Pancreas (tissue), 10 donors: ENCODE measurements at regions not wholly inside any gene's neighbourhood (a gene's known extent, or its start where the extent isn't known, plus 50 kb on each side); places are given as distances from the start of the nearest gene placed in this dataset.

Experiments
- ATAC-seq, 4 donors: fragments of 200-7000 bp; cut with Tn5 transposase; one replicate each; pipeline versions ENCODE4 v1.8.0 to v1.9.1; 2020; ENCODE audit warnings: mild to moderate bottlenecking in 4 of 4, moderate library complexity in 4 of 4
- DNase-seq, 6 donors: peaks; one replicate each; pipeline ENCODE4 v3.0.0-alpha.2; 2020
- FAIRE-seq: peaks from 2 replicates; lab custom pipeline; 2012; peaks lifted over from hg19 to GRCh38; lab: Jason Lieb, UNC
- H3K27ac ChIP-seq, 4 donors: fragments of 200-600 bp; sonication (generic); 1 replicate in 3 of 4; 2 replicates in 1 of 4; pipeline versions ENCODE4 v1.5.0 to v1.8.0; 2020
- H3K27me3 ChIP-seq, 4 donors: fragments of 200-600 bp; one replicate each; pipeline ENCODE4 v1.8.0; 2021
- H3K36me3 ChIP-seq, 3 donors: fragments of 200-600 bp; sonication (generic) in 1 of 3; one replicate each; pipeline versions ENCODE4 v1.5.0 to v1.8.0; 2020 to 2021
- H3K4me1 ChIP-seq, 3 donors: fragments of 200-600 bp; one replicate each; pipeline ENCODE4 v1.8.0; 2021
- H3K4me3 ChIP-seq, 4 donors: fragments of 200-600 bp; sonication (generic) in 2 of 4; one replicate each; pipeline versions ENCODE4 v1.5.0 to v1.8.0; 2020 to 2021
- H3K9me3 ChIP-seq, 4 donors: fragments of 200-600 bp; one replicate each; pipeline ENCODE4 v1.8.0; 2021
- WGBS, 2 donors: extraction: QIAGEN DNeasy Blood & Tissue Kit; methylation state at CpG; one replicate each; pipeline ENCODE4 v1.1.7; 2013; 5-methylcytosine and 5-hydroxymethylcytosine counted together
- intact Hi-C, 3 donors: fragments of 100-400 bp; cut with DNase I; formaldehyde crosslinking; loops; one replicate each; pipeline versions ENCODE4 v1.11.1 to v1.14.2; 2022
- TF ChIP-seq, protein P1 (sequence below), 4 donors: fragments of 200-600 bp; sonication (generic) in 3 of 4; IDR thresholded peaks; one replicate each; pipeline versions ENCODE4 v1.5.0 to v1.8.0; 2021; ENCODE audit warnings: antibody characterized with exemption in 4 of 4
- donor health status: healthy with polysubstance abuse.
- donor health status: DM: no; HTN: no; CAD: no; lungs with moderate emphysema.
- donor health status: DM: no; HTN: no; CAD: no.
- donor health status: control.
- donor health status: control.
- donor health status: Bipolar disorder and iron deficiency.
- donor health status: DM: yes; HTN: yes; CAD: no.
- donor health status: DM: no; HTN: no; CAD: no.
- donor health status: DM: no; HTN: no; CAD: no.
- donor health status: DM: yes; HTN: yes; CAD: no.

DNA sequence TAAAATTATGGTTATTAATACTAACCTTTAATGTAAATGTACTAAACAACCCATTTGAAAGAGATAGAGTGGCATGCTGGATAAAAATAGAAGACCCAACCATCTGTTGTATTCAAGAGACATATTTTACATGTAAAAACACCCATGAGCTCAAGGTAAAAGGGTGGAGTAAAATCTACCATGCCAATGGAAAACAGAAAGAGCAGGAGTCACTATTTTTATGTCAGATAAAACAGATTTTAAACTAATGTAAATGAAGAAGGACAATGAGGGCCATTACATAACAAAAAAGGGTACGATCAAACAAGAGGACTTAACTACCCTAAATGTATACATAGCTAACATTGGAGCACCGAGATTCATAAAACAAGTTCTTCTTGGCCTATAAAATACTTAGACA, 66.3 kb downstream of the ITM2A start:
- Histone ChIP-seq H3K36me3 (no peaks in the 10 kb centered on the region), H3K27ac (no peak overlapping the region), H3K9me3 (no peaks in the 10 kb centered on the region), H3K27me3 (no peaks in the 10 kb centered on the region), H3K4me1 (no peaks in the 10 kb centered on the region), H3K4me3 (no peak overlapping the region)
- FAIRE-seq, result no peak
- DNase-seq, result no peak
- TF ChIP-seq, protein P1, sequence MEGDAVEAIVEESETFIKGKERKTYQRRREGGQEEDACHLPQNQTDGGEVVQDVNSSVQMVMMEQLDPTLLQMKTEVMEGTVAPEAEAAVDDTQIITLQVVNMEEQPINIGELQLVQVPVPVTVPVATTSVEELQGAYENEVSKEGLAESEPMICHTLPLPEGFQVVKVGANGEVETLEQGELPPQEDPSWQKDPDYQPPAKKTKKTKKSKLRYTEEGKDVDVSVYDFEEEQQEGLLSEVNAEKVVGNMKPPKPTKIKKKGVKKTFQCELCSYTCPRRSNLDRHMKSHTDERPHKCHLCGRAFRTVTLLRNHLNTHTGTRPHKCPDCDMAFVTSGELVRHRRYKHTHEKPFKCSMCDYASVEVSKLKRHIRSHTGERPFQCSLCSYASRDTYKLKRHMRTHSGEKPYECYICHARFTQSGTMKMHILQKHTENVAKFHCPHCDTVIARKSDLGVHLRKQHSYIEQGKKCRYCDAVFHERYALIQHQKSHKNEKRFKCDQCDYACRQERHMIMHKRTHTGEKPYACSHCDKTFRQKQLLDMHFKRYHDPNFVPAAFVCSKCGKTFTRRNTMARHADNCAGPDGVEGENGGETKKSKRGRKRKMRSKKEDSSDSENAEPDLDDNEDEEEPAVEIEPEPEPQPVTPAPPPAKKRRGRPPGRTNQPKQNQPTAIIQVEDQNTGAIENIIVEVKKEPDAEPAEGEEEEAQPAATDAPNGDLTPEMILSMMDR (IDR thresholded peaks at IDR 0.05), result no peak
- WGBS, 2 donors, result 46 to 49% methylated on average over 2 of the region's 2 CpGs
- ATAC-seq, result no peak
- intact Hi-C loops, result no loop called here

DNA sequence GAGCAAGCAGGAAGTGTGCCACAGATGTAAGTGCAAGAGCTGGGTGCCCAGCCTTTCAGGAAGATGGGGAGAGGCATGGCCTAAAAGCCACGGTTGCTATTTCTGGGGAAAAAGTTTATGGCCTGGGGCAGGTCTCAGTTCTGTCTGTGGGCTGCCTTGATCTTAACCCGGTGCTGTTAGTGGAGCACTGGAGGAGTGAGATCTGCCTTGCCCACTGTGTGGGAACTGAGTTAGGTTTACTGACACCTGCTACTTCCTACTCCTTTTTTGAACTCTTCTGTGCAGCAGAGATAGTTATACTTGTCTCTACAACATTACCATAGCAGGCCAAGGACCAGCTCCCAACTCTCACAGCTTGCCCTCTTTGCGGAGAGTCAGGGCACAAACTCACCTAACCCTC, 76.5 kb downstream of the ITM2A start:
- no peak overlapping the region for H3K27ac ChIP-seq
- no peaks in the 10 kb centered on the region for H3K4me1 ChIP-seq
- H3K36me3 ChIP-seq, result no peaks in the 10 kb centered on the region
- TF ChIP-seq, protein P1 (IDR thresholded peaks at IDR 0.05), result no peak
- WGBS, 2 donors, result 34 to 56% methylated on average over 3 of the region's 3 CpGs
- peaks cover 0 to 15% (median 1%) of the 10 kb centered on the region in 4 donors for H3K27me3 ChIP-seq
- FAIRE-seq, result no peak
- no peak for ATAC-seq
- no peaks in the 10 kb centered on the region for H3K9me3 ChIP-seq
- intact Hi-C loops, result no loop called here
- no peak overlapping the region for H3K4me3 ChIP-seq
- no peak for DNase-seq

DNA sequence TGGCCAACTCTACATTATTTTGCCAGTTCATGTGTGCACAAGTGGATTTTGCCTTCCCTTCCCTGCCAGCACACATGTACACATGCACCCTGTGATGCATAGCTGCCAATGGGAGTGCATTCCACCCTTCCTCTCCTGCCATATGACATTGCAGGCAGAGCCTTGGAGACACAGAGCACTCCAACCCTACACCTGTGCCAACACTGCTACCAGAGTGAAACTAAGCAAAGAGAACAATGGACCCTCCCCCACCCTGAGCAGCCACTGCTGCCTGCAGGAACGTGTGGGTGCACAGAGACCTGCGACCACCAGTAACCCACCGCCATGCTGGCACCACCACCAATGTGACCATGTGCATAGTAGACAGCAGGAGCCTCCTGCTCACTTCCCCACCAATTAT, 78.4 kb downstream of the ITM2A start:
- no peak overlapping the region for H3K27ac ChIP-seq
- DNase-seq (no peak), FAIRE-seq (no peak), ATAC-seq (no peak)
- H3K36me3 ChIP-seq, result no peaks in the 10 kb centered on the region
- no peaks in the 10 kb centered on the region for H3K4me1 ChIP-seq
- peaks cover 0 to 15% (median 1%) of the 10 kb centered on the region in 4 donors for H3K27me3 ChIP-seq
- intact Hi-C loops, result no loop called here
- no peak overlapping the region for H3K4me3 ChIP-seq
- WGBS, 2 donors, result 50 to 58% methylated on average over 3 of the region's 3 CpGs
- no peaks in the 10 kb centered on the region for H3K9me3 ChIP-seq
- TF ChIP-seq, protein P1 (IDR thresholded peaks at IDR 0.05), result no peak

DNA sequence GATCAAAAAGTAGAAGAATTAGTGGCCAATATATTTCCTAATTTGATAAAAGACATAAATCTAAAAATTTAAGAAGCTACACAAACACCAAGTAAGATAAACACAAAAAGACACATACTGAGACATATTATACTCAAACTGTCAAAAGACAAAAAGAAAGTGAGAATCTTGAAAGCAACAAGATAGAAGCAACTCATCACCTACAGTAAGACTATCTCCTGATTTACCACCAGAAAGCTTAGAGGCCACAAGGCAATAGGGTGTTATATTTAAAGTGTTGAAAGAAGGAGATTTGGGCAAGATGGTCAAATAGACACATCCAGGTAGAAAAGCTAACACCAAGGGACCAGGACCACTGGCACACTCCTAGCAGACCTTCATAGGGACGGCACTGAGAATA, 79.4 kb downstream of the ITM2A start:
- H3K4me3 ChIP-seq, result no peak overlapping the region
- 33 to 36% methylated on average over 1 of the region's 1 CpG for WGBS, 2 donors
- peaks cover 0 to 15% (median 1%) of the 10 kb centered on the region in 4 donors for H3K27me3 ChIP-seq
- TF ChIP-seq, protein P1 (IDR thresholded peaks at IDR 0.05), result no peak
- H3K27ac ChIP-seq, result no peak overlapping the region
- H3K4me1 ChIP-seq, result no peaks in the 10 kb centered on the region
- no peaks in the 10 kb centered on the region for H3K9me3 ChIP-seq
- DNase-seq (no peak), ATAC-seq (no peak), FAIRE-seq (no peak)
- intact Hi-C loops, result no loop called here
- H3K36me3 ChIP-seq, result no peaks in the 10 kb centered on the region

DNA sequence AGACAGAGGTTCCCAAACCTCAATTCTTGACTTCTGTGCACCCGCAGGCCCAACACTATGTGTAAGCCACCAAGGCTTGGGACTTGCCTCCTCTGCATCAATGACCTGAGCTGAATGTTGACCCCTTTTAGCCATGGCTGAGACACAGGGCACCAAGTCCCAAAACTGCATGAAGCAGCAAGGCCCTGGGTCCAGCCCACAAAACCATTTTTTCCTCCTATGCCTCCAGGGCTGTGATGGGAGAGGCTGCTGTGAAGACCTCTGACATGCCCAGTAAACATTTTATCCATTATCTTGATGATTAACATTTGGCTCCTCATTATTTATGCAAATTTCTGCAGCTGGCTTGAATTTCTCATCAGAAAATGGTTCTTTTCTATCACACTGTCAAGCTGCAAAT, 85.4 kb downstream of the ITM2A start:
- no peak overlapping the region for H3K4me3 ChIP-seq
- FAIRE-seq, result no peak
- no peak for ATAC-seq
- WGBS, 2 donors, result 69 to 94% methylated on average over 1 of the region's 1 CpG
- H3K27me3 ChIP-seq, result peaks cover 0 to 6% (median 0%) of the 10 kb centered on the region in 4 donors
- TF ChIP-seq, protein P1 (IDR thresholded peaks at IDR 0.05), result no peak
- DNase-seq, result no peak
- no peaks in the 10 kb centered on the region for H3K9me3 ChIP-seq
- no peaks in the 10 kb centered on the region for H3K36me3 ChIP-seq
- intact Hi-C loops, result no loop called here
- no peaks in the 10 kb centered on the region for H3K4me1 ChIP-seq
- no peak overlapping the region for H3K27ac ChIP-seq
